Upper lobe of right lung (tissue), 1 donor: ENCODE measurements at regions not wholly inside any gene's neighbourhood (a gene's known extent, or its start where the extent isn't known, plus 50 kb on each side); places are given as distances from the start of the nearest gene placed in this dataset.

Experiments used
- ATAC-seq: fragments of 200-7000 bp; cut with Tn5 transposase; one replicate; pipeline ENCODE4 v1.9.1; 2020; ENCODE audit warnings: mild to moderate bottlenecking, moderate library complexity
- DNase-seq: peaks from one replicate; pipeline ENCODE4 v3.0.0-alpha.2; 2020
- H3K27ac ChIP-seq: fragments of 200-600 bp; one replicate; pipeline ENCODE4 v1.8.0; 2022
- H3K27me3 ChIP-seq: fragments of 200-600 bp; one replicate; pipeline ENCODE4 v1.8.0; 2022; ENCODE audit warnings: mild to moderate bottlenecking
- H3K36me3 ChIP-seq: fragments of 200-600 bp; one replicate; pipeline ENCODE4 v1.8.0; 2022
- H3K4me1 ChIP-seq: fragments of 200-600 bp; one replicate; pipeline ENCODE4 v1.8.0; 2022
- H3K4me3 ChIP-seq: fragments of 200-600 bp; one replicate; pipeline ENCODE4 v1.8.0; 2022; ENCODE audit warnings: mild to moderate bottlenecking
- H3K9me3 ChIP-seq: fragments of 200-600 bp; one replicate; pipeline ENCODE4 v1.8.0; 2022
- CTCF ChIP-seq: fragments of 200-600 bp; IDR thresholded peaks from one replicate; pipeline ENCODE4 v1.8.0; 2022; ENCODE audit warnings: antibody characterized with exemption
- intact Hi-C: fragments of 100-400 bp; cut with DNase I; formaldehyde crosslinking; loops from one replicate; pipeline ENCODE4 v1.11.0; 2022
- donor health status: DM: no; HTN: yes; CAD: no; lungs with severe emphysema.

GRCh38 chr4:187158003-187158402 lies 434.3 kb upstream of the FAT1 start:
- Histone ChIP-seq H3K4me3 (no peak overlapping the region), H3K4me1 (no peaks in the 10 kb centered on the region), H3K27me3 (no peaks in the 10 kb centered on the region), H3K9me3 (no peaks in the 10 kb centered on the region), H3K27ac (no peak overlapping the region), H3K36me3 (no peaks in the 10 kb centered on the region)
- intact Hi-C loops = no loop called here
- TF ChIP-seq CTCF = no peak
- ATAC-seq (peak; percentile 27), DNase-seq (no peak)

GRCh38 chr4:187160486-187160885 lies 436.8 kb upstream of the FAT1 start:
- no peaks in the 10 kb centered on the region for H3K36me3 ChIP-seq
- intact Hi-C loops = no loop called here
- H3K4me1 ChIP-seq = no peaks in the 10 kb centered on the region
- TF ChIP-seq CTCF = no peak
- ATAC-seq = no peak
- H3K9me3 ChIP-seq = no peaks in the 10 kb centered on the region
- H3K27ac ChIP-seq = no peak overlapping the region
- DNase-seq = no peak
- H3K4me3 ChIP-seq = no peak overlapping the region
- no peaks in the 10 kb centered on the region for H3K27me3 ChIP-seq

GRCh38 chr4:187166886-187167512 lies 443.3 kb upstream of the FAT1 start:
- TF ChIP-seq CTCF = no peak
- DNase-seq (no peak), ATAC-seq (peak; percentile 60)
- intact Hi-C loops = no loop called here
- H3K36me3 ChIP-seq = no peaks in the 10 kb centered on the region
- no peaks in the 10 kb centered on the region for H3K9me3 ChIP-seq
- no peak overlapping the region for H3K4me3 ChIP-seq
- H3K4me1 ChIP-seq = no peaks in the 10 kb centered on the region
- H3K27ac ChIP-seq = no peak overlapping the region
- H3K27me3 ChIP-seq = no peaks in the 10 kb centered on the region

GRCh38 chr4:187171706-187172339 lies 448.2 kb upstream of the FAT1 start:
- ATAC-seq = no peak
- Histone ChIP-seq H3K4me1 (no peaks in the 10 kb centered on the region), H3K9me3 (no peaks in the 10 kb centered on the region)

GRCh38 chr4:187172340-187172761 lies 448.7 kb upstream of the FAT1 start:
- Histone ChIP-seq H3K27ac (no peak overlapping the region), H3K4me3 (no peak overlapping the region), H3K4me1 (no peaks in the 10 kb centered on the region), H3K36me3 (no peaks in the 10 kb centered on the region), H3K9me3 (no peaks in the 10 kb centered on the region), H3K27me3 (no peaks in the 10 kb centered on the region)
- intact Hi-C loops = no loop called here
- DNase-seq = no peak
- ATAC-seq = no peak
- no peak for TF ChIP-seq CTCF

More at GRCh38 chr4:187171706-187172339, 448.2 kb upstream of the FAT1 start:
- intact Hi-C loops = no loop called here
- no peak for DNase-seq
- H3K27me3 ChIP-seq = no peaks in the 10 kb centered on the region
- no peak overlapping the region for H3K4me3 ChIP-seq
- no peak for TF ChIP-seq CTCF
- no peaks in the 10 kb centered on the region for H3K36me3 ChIP-seq
- no peak overlapping the region for H3K27ac ChIP-seq
